Brain microvascular endothelial cell (primary cell): ENCODE measurements at regions not wholly inside any gene's neighbourhood (a gene's known extent, or its start where the extent isn't known, plus 50 kb on each side); places are given as distances from the start of the nearest gene placed in this dataset.
"Not testable (repeated sequence)": the region's sequence is repeated elsewhere in the genome, so short reads cannot be mapped to it uniquely, and the experiment has no call there.

ENCODE experiments used
- DNase-seq: peaks from one replicate; pipeline ENCODE4 v3.0.0-alpha.2; 2020
- H3K27ac ChIP-seq: fragments of 250-450 bp; sonication (Bioruptor Pico); 2 replicates; pipeline ENCODE4 v1.5.1; 2020; ENCODE audit warnings: mild to moderate bottlenecking, moderate library complexity
- H3K27me3 ChIP-seq: fragments of 250-450 bp; sonication (Bioruptor Pico); replicated peaks from 2 replicates; pipeline ENCODE4 v1.5.1; 2020; ENCODE audit warnings: mild to moderate bottlenecking
- H3K36me3 ChIP-seq: fragments of 250-450 bp; sonication (Bioruptor Pico); replicated peaks from 2 replicates; pipeline ENCODE4 v1.5.1; 2020; ENCODE audit warnings: mild to moderate bottlenecking
- H3K4me3 ChIP-seq: 2 replicates; pipeline ENCODE4 v1.5.1; 2011; ENCODE audit warnings: low read depth, mild to moderate bottlenecking, control low read depth, low read length, moderate library complexity
- in situ Hi-C: cut with HindIII; loops from 2 replicates; pipeline ENCODE4 v1.10.0; 2017; ENCODE audit warnings: low sequenced_read_pairs, low pct_ligation_motif_present
- TF ChIP-seq, protein P1 (sequence below): IDR thresholded peaks from 2 replicates; pipeline ENCODE4 v1.5.1; 2011; ENCODE audit warnings: low read depth, mild to moderate bottlenecking, moderate library complexity, low read length, control low read depth, inconsistent platforms; ENCODE audit errors: missing control alignments

DNA sequence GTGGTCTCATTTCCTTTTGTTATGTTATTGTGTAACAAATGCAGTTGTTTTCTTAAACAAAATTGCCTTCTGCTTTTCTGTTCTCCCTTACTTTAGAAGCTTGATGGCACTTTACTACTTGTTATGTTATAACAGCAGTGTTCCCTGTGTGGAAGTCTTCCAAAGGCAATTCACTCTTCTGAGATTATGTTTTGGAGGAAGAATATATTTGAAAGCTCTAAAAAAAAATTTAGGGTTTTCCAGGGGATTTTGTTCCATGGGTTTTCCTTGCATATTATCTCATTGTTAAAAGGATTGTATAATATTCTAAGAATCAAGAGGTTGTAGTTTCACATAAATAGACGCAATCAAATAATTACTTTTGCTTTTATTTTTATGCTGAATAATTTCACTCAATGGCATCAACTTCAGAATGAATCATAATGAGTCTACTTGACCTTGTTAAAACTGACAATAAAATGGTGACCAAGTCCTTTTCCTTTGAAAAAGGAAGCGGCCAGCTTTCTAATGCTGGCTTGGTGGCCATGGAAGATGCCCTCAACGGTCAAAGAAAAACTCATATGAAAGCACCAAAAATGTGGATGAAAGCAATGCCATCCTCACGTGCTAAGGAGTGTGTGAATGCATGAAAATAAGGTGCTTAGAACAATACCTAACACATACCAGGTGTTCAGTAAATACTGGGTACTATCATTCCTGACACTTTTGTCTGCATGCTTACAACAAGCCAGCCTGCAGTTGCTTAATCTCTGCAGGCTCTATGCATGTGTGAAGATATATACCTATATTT lies 92.4 kb upstream of the KLF6 start:
- Histone ChIP-seq H3K4me3 (no peak overlapping the region), H3K27ac (peak overlapping the region; percentile 56), H3K36me3 (no peaks in the 10 kb centered on the region), H3K27me3 (no peaks in the 10 kb centered on the region)
- in situ Hi-C loops: no loop called here
- no peak for DNase-seq
- TF ChIP-seq, protein P1, sequence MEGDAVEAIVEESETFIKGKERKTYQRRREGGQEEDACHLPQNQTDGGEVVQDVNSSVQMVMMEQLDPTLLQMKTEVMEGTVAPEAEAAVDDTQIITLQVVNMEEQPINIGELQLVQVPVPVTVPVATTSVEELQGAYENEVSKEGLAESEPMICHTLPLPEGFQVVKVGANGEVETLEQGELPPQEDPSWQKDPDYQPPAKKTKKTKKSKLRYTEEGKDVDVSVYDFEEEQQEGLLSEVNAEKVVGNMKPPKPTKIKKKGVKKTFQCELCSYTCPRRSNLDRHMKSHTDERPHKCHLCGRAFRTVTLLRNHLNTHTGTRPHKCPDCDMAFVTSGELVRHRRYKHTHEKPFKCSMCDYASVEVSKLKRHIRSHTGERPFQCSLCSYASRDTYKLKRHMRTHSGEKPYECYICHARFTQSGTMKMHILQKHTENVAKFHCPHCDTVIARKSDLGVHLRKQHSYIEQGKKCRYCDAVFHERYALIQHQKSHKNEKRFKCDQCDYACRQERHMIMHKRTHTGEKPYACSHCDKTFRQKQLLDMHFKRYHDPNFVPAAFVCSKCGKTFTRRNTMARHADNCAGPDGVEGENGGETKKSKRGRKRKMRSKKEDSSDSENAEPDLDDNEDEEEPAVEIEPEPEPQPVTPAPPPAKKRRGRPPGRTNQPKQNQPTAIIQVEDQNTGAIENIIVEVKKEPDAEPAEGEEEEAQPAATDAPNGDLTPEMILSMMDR: no peak

DNA sequence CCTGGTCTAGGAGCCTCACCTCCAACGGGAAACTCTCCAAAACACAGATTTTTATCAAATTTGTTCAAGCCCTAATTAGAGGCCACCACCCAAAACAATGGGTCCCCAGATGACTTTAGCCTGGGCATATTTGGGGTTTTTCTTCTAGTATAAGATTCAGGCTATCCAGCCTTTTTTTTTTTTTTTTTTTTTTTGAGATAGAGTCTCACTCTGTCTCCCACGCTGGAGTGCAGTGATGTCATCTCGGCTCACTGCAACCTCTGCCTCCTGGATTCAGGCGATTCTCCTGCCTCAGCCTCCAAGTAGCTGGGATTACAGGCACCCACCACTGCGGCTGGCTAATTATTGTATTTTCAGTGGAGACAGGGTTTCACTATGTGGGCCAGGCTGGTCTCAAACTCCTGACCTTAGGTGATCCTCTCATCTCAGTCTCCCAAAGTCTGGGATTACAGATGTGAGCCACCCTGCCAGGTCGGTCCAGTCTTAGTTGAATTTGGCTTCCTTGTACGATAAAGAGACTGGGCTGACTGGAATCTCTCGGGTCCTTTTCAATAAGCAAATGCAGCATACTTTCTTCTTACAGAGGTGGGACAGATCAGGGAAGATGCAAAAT lies 91.4 kb upstream of the KLF6 start:
- no peaks in the 10 kb centered on the region for H3K36me3 ChIP-seq
- in situ Hi-C loops: no loop called here
- TF ChIP-seq, protein P1: no peak
- DNase-seq: no peak
- H3K4me3 ChIP-seq: no peak overlapping the region
- no peaks in the 10 kb centered on the region for H3K27me3 ChIP-seq
- H3K27ac ChIP-seq: peak overlapping the region; percentile 56

DNA sequence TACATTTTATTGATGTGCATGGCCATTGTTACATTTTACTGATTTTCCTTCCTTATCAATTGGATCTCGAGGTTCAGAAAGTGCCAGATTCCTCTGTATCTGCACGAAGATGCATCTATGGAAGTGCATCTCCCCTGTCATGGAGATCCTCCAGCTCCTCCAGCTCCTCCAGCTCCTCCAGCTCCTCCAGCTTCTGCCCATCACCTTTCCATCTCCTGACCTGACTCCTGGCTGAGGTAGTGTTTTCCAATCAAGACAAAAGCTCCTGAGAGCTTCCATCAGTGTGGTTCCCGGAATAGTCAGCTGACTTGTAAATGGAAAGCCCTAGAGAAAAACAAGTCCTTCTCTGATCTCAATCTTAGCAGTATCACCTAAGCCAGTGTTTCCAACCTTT lies 90.8 kb upstream of the KLF6 start:
- no peak for DNase-seq
- no peak overlapping the region for H3K27ac ChIP-seq

DNA sequence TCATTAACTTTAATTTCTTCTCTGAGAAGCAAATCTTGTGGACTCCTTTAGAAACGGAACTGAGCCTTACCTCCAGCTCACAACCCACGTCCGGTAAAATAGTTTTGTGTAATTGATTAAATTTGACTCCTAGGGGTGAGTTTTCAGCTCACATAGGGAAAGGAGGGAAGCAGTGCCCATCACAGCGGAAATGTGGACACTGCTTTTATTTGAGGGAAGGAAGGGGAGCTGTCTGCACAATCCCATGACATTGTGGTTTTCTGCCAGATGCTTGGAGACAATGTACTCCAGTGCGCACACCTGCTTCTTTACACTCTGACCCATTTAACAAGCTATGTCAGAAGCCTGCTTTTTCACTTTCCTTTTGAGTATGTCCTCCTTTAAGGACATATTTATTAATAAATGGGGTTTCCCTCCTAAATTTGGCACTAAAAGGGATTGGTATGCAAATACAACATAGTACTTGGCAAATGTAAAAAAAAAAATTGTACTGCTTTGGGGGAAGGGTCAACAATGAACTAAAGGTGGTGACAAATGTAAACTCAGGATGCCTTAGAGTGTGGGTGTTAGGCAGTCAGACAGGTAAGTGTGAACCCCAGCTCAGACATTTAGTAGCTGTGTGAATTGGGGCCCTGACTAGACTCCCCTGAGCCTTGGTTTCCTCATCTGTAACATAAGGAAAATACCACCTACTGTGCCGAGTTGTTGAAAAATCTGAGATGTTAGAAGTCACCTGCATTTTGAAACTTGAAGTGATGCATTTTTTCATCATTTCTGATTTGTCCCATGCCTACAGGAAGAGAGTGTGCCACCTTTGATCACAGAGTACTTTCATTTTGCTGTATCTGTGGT lies 90.2 kb upstream of the KLF6 start:
- TF ChIP-seq, protein P1: no peak
- in situ Hi-C loops: no loop called here
- H3K36me3 ChIP-seq: no peaks in the 10 kb centered on the region
- no peaks in the 10 kb centered on the region for H3K27me3 ChIP-seq
- DNase-seq: no peak
- H3K4me3 ChIP-seq: no peak overlapping the region
- no peak overlapping the region for H3K27ac ChIP-seq

More for the DNA sequence above, 90.8 kb upstream of the KLF6 start:
- Histone ChIP-seq H3K36me3 (no peaks in the 10 kb centered on the region), H3K27me3 (no peaks in the 10 kb centered on the region), H3K4me3 (no peak overlapping the region)
- in situ Hi-C loops: no loop called here
- TF ChIP-seq, protein P1: no peak

DNA sequence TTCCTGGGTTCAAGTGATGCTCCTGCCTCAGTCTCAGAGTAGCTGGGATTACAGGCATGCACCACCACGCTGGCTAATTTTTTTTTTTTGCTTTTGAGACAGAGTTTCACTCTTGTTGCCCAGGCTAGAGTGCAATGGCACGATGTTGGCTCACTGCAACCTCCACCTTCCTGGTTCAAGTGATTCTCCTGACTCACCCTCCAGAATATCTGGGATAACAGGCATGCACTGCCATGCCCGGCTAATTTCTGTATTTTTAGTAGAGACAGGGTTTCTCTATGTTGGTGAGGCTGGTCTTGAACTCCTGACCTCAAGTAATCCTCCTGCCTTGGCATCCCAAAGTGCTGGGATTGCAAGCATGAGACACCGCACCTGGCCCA lies 89.6 kb upstream of the KLF6 start:
- DNase-seq, H3K27ac ChIP-seq, H3K36me3 ChIP-seq, H3K27me3 ChIP-seq, in situ Hi-C loops, H3K4me3 ChIP-seq: not testable (repeated sequence)

DNA sequence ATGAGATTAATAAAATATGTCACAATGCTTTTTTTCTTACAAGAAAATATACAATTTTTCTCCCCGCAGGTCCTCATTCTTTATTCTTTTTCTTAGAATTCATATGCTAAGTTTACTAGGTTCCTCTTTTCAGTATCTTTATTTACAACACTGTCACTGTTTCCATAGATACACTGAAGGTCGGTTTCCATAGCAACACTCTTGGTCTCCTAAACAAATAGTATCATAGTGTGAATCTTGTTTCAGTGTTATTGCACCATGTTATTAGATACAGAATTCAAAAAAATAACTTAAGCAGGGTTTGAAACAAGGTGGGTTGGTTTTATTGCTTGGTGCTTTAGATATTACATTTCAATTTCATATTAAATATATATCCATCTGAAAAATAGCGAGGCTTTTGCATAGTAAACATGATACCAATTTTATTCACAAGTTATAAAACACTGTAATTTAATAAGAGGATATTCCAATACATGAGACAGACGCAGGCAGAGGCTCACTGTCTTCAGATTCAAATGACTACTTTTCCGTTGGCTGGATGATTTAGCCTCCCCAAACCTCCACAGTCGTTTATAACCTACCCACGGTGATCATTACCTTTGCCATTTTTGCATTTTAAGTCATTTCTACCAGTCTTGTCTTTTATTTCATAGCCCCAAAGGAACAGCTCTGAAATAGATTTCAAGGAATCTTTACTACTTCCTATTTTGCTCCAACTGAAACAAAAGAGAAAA lies 88.9 kb upstream of the KLF6 start:
- Histone ChIP-seq H3K27ac (no peak overlapping the region), H3K27me3 (no peaks in the 10 kb centered on the region), H3K4me3 (no peak overlapping the region), H3K36me3 (no peaks in the 10 kb centered on the region)
- in situ Hi-C loops: no loop called here
- TF ChIP-seq, protein P1: no peak
- DNase-seq: peak; percentile 72
